ENCODE measurements at regions not wholly inside any gene's neighbourhood (a gene's known extent, or its start where the extent isn't known, plus 50 kb on each side); places are given as distances from the start of the nearest gene placed in this dataset.

DNA sequence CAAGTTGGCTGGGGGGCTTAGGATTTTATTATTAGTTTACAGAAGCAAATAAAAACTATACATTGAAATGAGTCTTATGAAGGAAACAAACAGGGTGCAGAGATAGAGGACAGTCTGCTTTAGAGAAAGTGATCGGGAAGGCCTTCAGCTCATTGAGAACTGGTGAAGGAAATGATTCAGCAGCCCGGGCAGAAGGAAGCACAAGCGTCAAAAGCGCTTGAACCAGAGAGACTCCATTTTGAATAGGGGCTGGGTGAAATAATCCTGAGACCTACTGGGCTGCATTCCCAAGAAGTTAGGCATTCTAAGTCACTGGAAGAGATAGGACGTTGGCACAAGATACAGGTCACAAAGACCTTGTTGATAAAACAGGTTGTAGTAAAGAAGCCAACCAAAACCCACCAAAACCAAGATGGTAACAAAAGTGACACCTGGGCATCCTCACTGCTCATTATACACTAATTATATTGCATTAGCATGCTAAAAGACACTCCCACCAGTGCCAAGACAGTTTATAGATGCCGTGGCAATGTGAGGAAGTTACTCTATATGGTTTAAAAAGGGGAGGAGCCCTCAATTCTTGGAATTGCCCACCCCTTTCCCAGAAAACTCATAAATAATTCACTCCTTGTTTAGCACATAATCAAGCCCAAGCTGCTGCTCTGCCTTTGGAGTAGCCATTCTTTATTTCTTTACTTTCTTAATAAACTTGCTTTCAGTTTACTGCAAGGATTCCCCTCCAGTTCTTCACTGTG, 83.1 kb upstream of the MPP7 start:
- intact Hi-C loops (cut with micrococcal nuclease), result loop anchor here (10.0 kb wide), 1 partner anchor 1021 kb away; no protein-coding TSS in a partner anchor
- Histone ChIP-seq H3K9ac (ENCODE audit: insufficient read depth in 1 of 2, low read depth in 2 of 2, low read length in 2 of 2) (no peak overlapping the region), H3K4me3 (no peak overlapping the region), H3K27ac (ENCODE audit: extremely low read depth, low read depth, low read length) (no peak overlapping the region), H3K9me1 (ENCODE audit: control insufficient read depth, insufficient read depth, low read length) (no peaks in the 10 kb centered on the region), H3K9me3 (replicated peaks; ENCODE audit: control insufficient read depth, insufficient read depth, low read depth, low read length) (no peaks in the 10 kb centered on the region), H2AFZ (ENCODE audit: low read depth, low read length) (peak overlapping the region; percentile 59), H3K27me3 (ENCODE audit: control insufficient read depth in 2 of 2, insufficient read depth in 2 of 2, low read length in 2 of 2) (peaks cover 0 to 10% of the 10 kb centered on the region in 2 experiments; a peak in 2 of 5 replicates), H3K4me2 (ENCODE audit: insufficient read depth, low read length) (peak overlapping the region; percentile 49; the same call in 1 of the 2 replicates), H4K20me1 (replicated peaks; ENCODE audit: control insufficient read depth, insufficient read depth, low read length) (no peaks in the 10 kb centered on the region), H3K36me3 (ENCODE audit: control insufficient read depth, insufficient read depth, low read length) (no peaks in the 10 kb centered on the region), H3K79me2 (ENCODE audit: control insufficient read depth, insufficient read depth, low read length) (no peaks in the 10 kb centered on the region), H3K4me1 (replicated peaks in 1 of 2; ENCODE audit: control insufficient read depth in 2 of 2, insufficient read depth in 2 of 2, low read length in 2 of 2) (peaks cover 0 to 3% of the 10 kb centered on the region in 2 experiments; a peak in 2 of 5 replicates)
- DNase-seq (ENCODE audit: extremely low read depth in 1 of 4, low spot score in 3 of 4), result peak in 1 of 4 experiments; percentile 54
- ATAC-seq, result peak; percentile 45
- BruUV-seq (replicated peaks), result no TSS peak
- in situ Hi-C loops (cut with MboI), result loop anchor here (10.0 to 25.0 kb wide), 2 partner anchors 649 to 831 kb away; partner anchors contain the start of gene MKX
- 2% methylated on average over 6 of the region's 6 CpGs for WGBS (ENCODE audit: insufficient coverage, low coverage, missing lambda C conversion rate)
- CTCF ChIA-PET (ENCODE audit: low intra/inter-chr PET ratio), result interaction anchor here (1.0 kb wide), 1 partner anchor 134 kb away, joined by 3 read pairs; no protein-coding TSS in a partner anchor
- POLR2A ChIA-PET, result no interaction called here
- FAIRE-seq, result no peak
- TF ChIP-seq BACH1 (tag; IDR thresholded peaks at IDR 0.05) (0 out of 2 replicates have a peak, but pooled peaks have one; percentile 29), ZEB2 (IDR thresholded peaks at IDR 0.05) (no peak), MAFG (tag; conservative IDR thresholded peaks at IDR 0.05) (peak; percentile 21; the same call in 1 of the 2 replicates), ZNF592 (IDR thresholded peaks at IDR 0.05) (peak; percentile 79), ZKSCAN8 (CRISPR knock-in tag; IDR thresholded peaks at IDR 0.05) (0 out of 2 replicates have a peak, but pooled peaks have one; percentile 34), ZNF24 (IDR thresholded peaks at IDR 0.05) (no peak), ZNF589 (CRISPR knock-in tag; IDR thresholded peaks at IDR 0.05; ENCODE audit: low read depth) (0 out of 2 replicates have a peak, but pooled peaks have one; percentile 65), HLTF (IDR thresholded peaks at IDR 0.05) (no peak), ETV1 (tag; conservative IDR thresholded peaks at IDR 0.05; ENCODE audit: low read depth) (peak; percentile 47; the same call in 1 of the 2 replicates), BMI1 (IDR thresholded peaks at IDR 0.05; ENCODE audit: low read length) (no peak), ZNF584 (CRISPR knock-in tag; IDR thresholded peaks at IDR 0.05; ENCODE audit: low read depth) (peak; percentile 72), NR4A1 (CRISPR knock-in tag; IDR thresholded peaks at IDR 0.05) (no peak), NR4A1 (tag; IDR thresholded peaks at IDR 0.05) (peak; percentile 98), HIVEP1 (CRISPR knock-in tag; IDR thresholded peaks at IDR 0.05) (0 out of 2 replicates have a peak, but pooled peaks have one; percentile 79), ZNF311 (CRISPR knock-in tag; IDR thresholded peaks at IDR 0.05) (peak; percentile 88), MEF2D (tag; conservative IDR thresholded peaks at IDR 0.05; ENCODE audit: low read depth) (0 out of 2 replicates have a peak, but pooled peaks have one; percentile 42), DIDO1 (tag; IDR thresholded peaks at IDR 0.05; ENCODE audit: low read depth) (peak; percentile 44; the same call in 1 of the 2 replicates)
- TF ChIP-seq, protein P1, sequence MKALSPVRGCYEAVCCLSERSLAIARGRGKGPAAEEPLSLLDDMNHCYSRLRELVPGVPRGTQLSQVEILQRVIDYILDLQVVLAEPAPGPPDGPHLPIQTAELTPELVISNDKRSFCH (CRISPR knock-in tag; IDR thresholded peaks at IDR 0.05), result no peak
- TF ChIP-seq, protein P1 (tag; IDR thresholded peaks at IDR 0.05), result 0 out of 2 replicates have a peak, but pooled peaks have one; percentile 39
